Anterior cingulate cortex (tissue), 58 donors: ENCODE measurements at regions not wholly inside any gene's neighbourhood (a gene's known extent, or its start where the extent isn't known, plus 50 kb on each side); places are given as distances from the start of the nearest gene placed in this dataset.
"Not testable (repeated sequence)": the region's sequence is repeated elsewhere in the genome, so short reads cannot be mapped to it uniquely, and the experiment has no call there.

Source experiments
- DNase-seq, 58 donors: peaks; one replicate each; lab custom pipeline; 2025; lab: John Stamatoyannopoulos, UW

- DNase-seq, result peak in 45 of 58 donors; percentile 7 to 86 (median 45)
Observed at GRCh38 chr2:120511536-120511935, 165.6 kb downstream of the INHBB start.

GRCh38 chr2:120511947-120512710 is 166.2 kb downstream of the INHBB start:
- peak in 1 of 58 donors; percentile 33 for DNase-seq

- no peak for DNase-seq
Observed at GRCh38 chr2:120513776-120514357, 167.9 kb downstream of the INHBB start.

- no peak for DNase-seq
Observed at GRCh38 chr2:120514521-120514920, 168.6 kb downstream of the INHBB start.

GRCh38 chr2:120515066-120515758 is 169.3 kb downstream of the INHBB start:
- DNase-seq, result not testable (repeated sequence)

GRCh38 chr2:120515759-120516678 is 170.1 kb downstream of the INHBB start:
- DNase-seq, result no peak

- DNase-seq, result no peak
Observed at GRCh38 chr2:120516679-120517314, 170.9 kb downstream of the INHBB start.

- no peak for DNase-seq
Observed at GRCh38 chr2:120517751-120518469, 172.0 kb downstream of the INHBB start.

GRCh38 chr2:120518819-120519218 is 172.9 kb downstream of the INHBB start:
- no peak for DNase-seq

GRCh38 chr2:120519469-120519868 is 173.5 kb downstream of the INHBB start:
- no peak for DNase-seq

- no peak for DNase-seq
Observed at GRCh38 chr2:120520454-120520853, 174.5 kb downstream of the INHBB start.

- peak in 4 of 58 donors; percentile 7 to 19 (median 10) for DNase-seq
Observed at GRCh38 chr2:120520929-120521912, 175.3 kb downstream of the INHBB start.

GRCh38 chr2:120522151-120522751 is 176.3 kb downstream of the INHBB start:
- DNase-seq, result no peak

- no peak for DNase-seq
Observed at GRCh38 chr2:120523766-120524165, 177.8 kb downstream of the INHBB start.

GRCh38 chr2:120524174-120524573 is 178.2 kb downstream of the INHBB start:
- no peak for DNase-seq

- peak in 1 of 58 donors; percentile 42 for DNase-seq
Observed at GRCh38 chr2:120525056-120526046, 179.4 kb downstream of the INHBB start.
